Thoracic aorta (tissue), 2 donors: ENCODE measurements at regions not wholly inside any gene's neighbourhood (a gene's known extent, or its start where the extent isn't known, plus 50 kb on each side); places are given as distances from the start of the nearest gene placed in this dataset.

ENCODE experiments used
- ATAC-seq: fragments of 150-250 bp; one replicate; pipeline ENCODE4 v1.8.0; 2017; ENCODE audit warnings: low read depth; ENCODE audit not compliant: insufficient number of reproducible peaks, low FRiP score
- DNase-seq: peaks from one replicate; pipeline ENCODE4 v3.0.0-alpha.2; 2020; ENCODE audit warnings: low spot score
- H3K27ac ChIP-seq, 2 donors: fragments of 200-600 bp; sonication (generic); 1 replicate in 1 of 2; 2 replicates in 1 of 2; pipeline ENCODE4 v1.5.1; 2016; ENCODE audit warnings: mild to moderate bottlenecking in 2 of 2, moderate library complexity in 2 of 2
- H3K27me3 ChIP-seq: fragments of 200-600 bp; sonication (generic); replicated peaks from 2 replicates; pipeline ENCODE4 v1.6.0; 2016; ENCODE audit warnings: mild to moderate bottlenecking; ENCODE audit not compliant: insufficient read depth
- H3K36me3 ChIP-seq: fragments of 200-600 bp; sonication (generic); one replicate; pipeline ENCODE4 v1.5.1; 2016
- H3K4me1 ChIP-seq, 2 donors: fragments of 200-600 bp; sonication (generic); 1 replicate in 1 of 2; 2 replicates in 1 of 2; pipeline versions ENCODE4 v1.5.1 to v1.6.0; 2016; ENCODE audit warnings: low read depth in 2 of 2, mild to moderate bottlenecking in 1 of 2; ENCODE audit not compliant: control insufficient read depth in 1 of 2
- H3K4me3 ChIP-seq: fragments of 200-600 bp; sonication (generic); 2 replicates; pipeline ENCODE4 v1.5.1; 2016; ENCODE audit warnings: mild to moderate bottlenecking
- H3K9me3 ChIP-seq: fragments of 200-600 bp; sonication (generic); 2 replicates; pipeline ENCODE4 v1.5.1; 2016
- TF ChIP-seq, protein P1 (sequence below): fragments of 200-600 bp; sonication (generic); IDR thresholded peaks from one replicate; pipeline ENCODE4 v1.5.1; 2019; ENCODE audit warnings: antibody characterized with exemption

DNA sequence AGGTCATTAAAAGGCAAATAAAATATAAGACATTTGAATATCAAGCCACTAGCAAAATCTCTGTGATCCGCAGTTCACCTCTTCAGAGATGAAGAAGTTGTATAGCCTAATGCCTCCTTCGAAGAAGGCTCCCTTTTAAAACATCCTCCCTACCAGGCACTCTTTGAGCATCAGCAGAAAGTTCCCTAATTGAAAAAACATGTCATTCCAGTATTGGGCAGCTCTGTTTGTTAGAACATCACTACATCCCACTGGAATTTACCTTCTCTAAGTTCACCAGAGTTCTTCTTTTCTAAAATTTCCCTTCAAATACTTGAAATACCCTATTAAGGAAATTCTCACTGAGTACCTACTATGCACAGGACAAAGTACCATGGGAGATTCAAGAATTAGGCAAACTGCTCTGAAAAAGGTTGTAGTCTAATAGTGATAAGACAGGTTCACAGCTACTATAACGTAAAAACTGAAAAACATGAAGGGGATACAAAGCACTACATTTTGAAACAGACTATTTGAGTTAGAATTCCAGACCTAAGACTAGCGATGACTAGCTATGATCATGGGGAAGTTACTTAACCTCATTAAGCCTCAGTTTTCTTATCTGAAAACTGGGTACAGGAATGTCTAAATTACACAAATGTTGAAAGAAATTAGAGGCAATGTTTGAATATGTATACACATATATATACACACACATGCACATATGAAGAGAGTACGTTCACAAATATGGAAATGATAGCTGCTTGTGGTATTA, 128.7 kb downstream of the ELAPOR2 start:
- no peaks in the 10 kb centered on the region for H3K9me3 ChIP-seq
- H3K4me3 ChIP-seq: no peak overlapping the region
- no peak for ATAC-seq
- no peaks in the 10 kb centered on the region for H3K27me3 ChIP-seq
- no peaks in the 10 kb centered on the region for H3K36me3 ChIP-seq
- TF ChIP-seq, protein P1, sequence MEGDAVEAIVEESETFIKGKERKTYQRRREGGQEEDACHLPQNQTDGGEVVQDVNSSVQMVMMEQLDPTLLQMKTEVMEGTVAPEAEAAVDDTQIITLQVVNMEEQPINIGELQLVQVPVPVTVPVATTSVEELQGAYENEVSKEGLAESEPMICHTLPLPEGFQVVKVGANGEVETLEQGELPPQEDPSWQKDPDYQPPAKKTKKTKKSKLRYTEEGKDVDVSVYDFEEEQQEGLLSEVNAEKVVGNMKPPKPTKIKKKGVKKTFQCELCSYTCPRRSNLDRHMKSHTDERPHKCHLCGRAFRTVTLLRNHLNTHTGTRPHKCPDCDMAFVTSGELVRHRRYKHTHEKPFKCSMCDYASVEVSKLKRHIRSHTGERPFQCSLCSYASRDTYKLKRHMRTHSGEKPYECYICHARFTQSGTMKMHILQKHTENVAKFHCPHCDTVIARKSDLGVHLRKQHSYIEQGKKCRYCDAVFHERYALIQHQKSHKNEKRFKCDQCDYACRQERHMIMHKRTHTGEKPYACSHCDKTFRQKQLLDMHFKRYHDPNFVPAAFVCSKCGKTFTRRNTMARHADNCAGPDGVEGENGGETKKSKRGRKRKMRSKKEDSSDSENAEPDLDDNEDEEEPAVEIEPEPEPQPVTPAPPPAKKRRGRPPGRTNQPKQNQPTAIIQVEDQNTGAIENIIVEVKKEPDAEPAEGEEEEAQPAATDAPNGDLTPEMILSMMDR: no peak
- peaks cover 4 to 11% of the 10 kb centered on the region in 2 donors for H3K4me1 ChIP-seq
- no peak for DNase-seq
- H3K27ac ChIP-seq: no peak overlapping the region

DNA sequence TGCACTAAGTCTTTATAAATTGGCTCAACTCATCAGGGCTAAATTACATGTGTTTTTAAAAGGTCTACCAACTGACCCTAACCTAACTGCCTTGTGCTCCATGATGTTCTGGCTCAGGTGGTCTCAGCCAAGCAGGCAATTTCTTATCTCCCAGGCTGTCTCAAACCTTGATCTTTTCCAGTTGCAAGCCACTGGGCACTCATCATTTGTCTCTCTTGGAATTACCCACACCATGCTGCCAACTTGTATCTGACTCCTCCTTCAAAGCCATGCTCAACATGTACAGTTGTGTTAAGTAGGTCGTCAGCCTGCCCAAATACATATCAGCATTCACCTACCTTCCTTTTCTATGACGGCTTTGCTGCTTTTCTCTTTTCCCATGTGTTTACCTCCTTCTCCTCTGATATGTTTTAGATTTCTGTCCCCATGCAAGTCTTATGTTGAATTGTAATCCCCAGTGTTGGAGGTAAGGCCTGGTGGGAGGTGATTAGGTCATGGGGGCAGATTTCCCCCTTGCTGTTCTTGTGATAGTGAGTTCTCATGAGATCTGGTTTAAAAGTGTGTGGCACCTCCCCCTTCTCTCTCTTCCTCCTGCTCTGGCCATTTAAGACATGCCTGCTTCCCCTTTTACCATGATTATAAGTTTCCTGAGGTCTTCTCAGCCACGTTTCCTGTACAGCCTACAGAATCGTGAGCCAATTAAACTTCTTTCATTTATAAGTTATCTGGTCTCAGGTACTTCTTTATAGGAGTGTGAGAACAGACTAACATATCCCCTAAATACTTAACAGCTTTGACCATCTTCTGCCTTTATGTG, 130.0 kb downstream of the ELAPOR2 start:
- TF ChIP-seq, protein P1: no peak
- no peak for DNase-seq
- Histone ChIP-seq H3K9me3 (no peaks in the 10 kb centered on the region), H3K36me3 (no peaks in the 10 kb centered on the region), H3K4me1 (peaks cover 4 to 11% of the 10 kb centered on the region in 2 donors), H3K4me3 (no peak overlapping the region), H3K27ac (no peak overlapping the region), H3K27me3 (no peaks in the 10 kb centered on the region)
- no peak for ATAC-seq

DNA sequence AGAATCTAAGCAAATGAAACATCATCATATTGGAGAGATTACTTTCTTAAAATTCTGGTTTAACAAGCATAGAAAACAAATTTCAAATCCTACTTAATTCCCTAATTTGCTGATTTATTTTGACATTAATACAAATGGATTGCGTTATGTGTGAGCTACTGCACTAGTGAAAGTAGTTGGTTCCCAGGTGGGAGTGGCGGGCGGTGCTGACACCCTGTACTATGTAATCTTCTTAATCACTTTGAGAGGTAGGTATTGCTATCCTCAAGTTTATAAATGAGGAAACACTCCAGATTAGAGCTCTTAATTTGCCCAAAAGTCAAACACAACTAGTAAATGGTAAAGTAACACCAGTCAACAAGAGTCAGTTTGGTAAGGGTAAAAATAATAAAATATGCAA, 131.1 kb downstream of the ELAPOR2 start:
- no peak overlapping the region for H3K4me3 ChIP-seq
- H3K9me3 ChIP-seq: no peaks in the 10 kb centered on the region
- TF ChIP-seq, protein P1: no peak
- H3K36me3 ChIP-seq: no peaks in the 10 kb centered on the region
- H3K4me1 ChIP-seq: peaks cover 4 to 11% of the 10 kb centered on the region in 2 donors
- no peak for ATAC-seq
- H3K27me3 ChIP-seq: no peaks in the 10 kb centered on the region
- DNase-seq: no peak
- no peak overlapping the region for H3K27ac ChIP-seq

DNA sequence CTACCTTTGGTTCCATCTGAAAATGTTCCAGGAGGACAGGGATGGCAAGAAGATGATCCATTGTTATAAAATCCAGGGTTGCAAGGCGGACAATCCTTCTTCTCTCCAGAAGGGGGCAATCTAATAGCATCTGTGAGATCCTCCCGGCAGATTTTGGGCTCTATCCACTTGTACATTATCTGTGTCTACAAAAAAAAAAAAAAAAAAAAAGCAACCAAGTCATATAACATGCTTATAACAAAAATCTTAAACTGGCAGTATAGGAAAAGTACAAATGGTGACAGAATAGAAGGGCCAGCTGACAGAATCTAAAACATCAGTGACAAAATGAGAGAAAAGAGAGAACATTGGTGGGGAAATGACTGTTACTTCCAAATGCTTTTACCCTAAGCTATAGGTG, 132.7 kb downstream of the ELAPOR2 start:
- H3K36me3 ChIP-seq: no peaks in the 10 kb centered on the region
- no peak for DNase-seq
- ATAC-seq: no peak

DNA sequence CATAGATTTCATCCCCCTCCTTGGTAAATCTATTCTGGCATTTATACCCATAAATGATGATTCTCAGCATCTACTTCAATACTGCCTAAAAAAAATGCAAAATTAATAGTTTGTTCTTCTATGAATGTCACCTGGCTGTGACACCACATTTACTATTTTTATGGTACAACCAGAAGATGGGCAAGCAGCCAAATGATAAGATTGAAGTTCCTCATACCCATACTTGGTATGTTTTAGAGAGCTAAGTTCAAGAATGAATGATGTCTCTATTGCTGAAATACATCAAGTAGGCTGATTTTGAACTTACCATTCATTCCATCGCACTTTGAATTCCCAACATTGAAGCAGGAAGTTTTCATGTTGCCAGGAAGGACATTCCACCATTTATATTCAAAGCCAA, 134.2 kb downstream of the ELAPOR2 start:
- TF ChIP-seq, protein P1: no peak
- no peak overlapping the region for H3K27ac ChIP-seq
- H3K4me1 ChIP-seq: no peaks in the 10 kb centered on the region

More for the DNA sequence above, 132.7 kb downstream of the ELAPOR2 start:
- H3K9me3 ChIP-seq: no peaks in the 10 kb centered on the region
- H3K4me3 ChIP-seq: no peak overlapping the region
- H3K27me3 ChIP-seq: no peaks in the 10 kb centered on the region
- H3K4me1 ChIP-seq: peaks cover 0 to under 1% of the 10 kb centered on the region in 2 donors
- TF ChIP-seq, protein P1: peak; percentile 56
- H3K27ac ChIP-seq: no peak overlapping the region

More for the DNA sequence above, 134.2 kb downstream of the ELAPOR2 start:
- no peaks in the 10 kb centered on the region for H3K36me3 ChIP-seq
- no peak for ATAC-seq
- no peaks in the 10 kb centered on the region for H3K9me3 ChIP-seq
- H3K4me3 ChIP-seq: no peak overlapping the region
- DNase-seq: no peak
- H3K27me3 ChIP-seq: no peaks in the 10 kb centered on the region
